Fibroblast of skin of abdomen (primary cell): ENCODE measurements at regions not wholly inside any gene's neighbourhood (a gene's known extent, or its start where the extent isn't known, plus 50 kb on each side); places are given as distances from the start of the nearest gene placed in this dataset.

ENCODE experiments used
- DNase-seq: peaks from one replicate; pipeline ENCODE4 v3.0.0-alpha.2; 2013

GRCh38 chr5:23579566-23579965 is 72.2 kb downstream of the PRDM9 start:
- DNase-seq = no peak

DNA sequence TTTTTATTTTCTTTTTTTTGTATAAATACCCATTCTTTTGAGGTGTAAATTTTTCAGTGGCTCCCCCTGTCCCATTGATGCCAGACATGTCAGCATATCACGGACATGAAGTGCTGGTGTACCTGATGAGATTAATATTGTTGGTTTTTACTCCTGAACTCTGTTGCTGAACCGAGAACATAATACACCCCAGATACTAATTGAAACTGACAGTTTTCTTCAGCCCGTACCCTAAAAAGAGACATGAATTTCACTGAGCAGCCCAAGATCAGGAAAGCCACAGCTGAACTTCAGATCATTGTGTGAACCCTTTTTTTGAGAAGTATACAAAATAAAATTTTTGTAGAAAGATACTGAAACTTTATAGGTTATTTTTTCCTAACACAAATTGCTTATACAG is 75.7 kb downstream of the PRDM9 start:
- no peak for DNase-seq

DNA sequence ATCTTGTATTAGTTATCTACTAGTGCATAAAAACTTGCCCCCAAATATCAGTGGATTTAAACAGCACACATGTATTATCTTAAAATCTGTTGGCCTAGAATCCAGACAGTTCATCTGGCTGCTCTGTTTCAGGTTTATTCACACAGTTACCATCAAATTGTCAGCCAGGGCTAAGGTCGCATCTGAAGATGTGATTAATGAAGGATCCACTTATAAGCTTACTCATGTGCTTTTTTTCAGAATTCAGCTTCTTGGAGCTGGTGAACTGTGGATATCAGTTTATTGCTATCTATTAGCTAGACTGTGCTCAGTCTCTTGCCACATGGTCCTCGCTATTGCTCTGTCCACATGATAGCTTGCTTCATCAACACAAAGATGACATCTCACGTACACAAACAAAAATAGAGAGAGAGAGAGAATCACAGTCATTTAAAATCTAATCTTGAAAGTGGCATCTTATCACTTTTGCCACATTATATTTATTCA is 81.5 kb downstream of the PRDM9 start:
- no peak for DNase-seq

GRCh38 chr5:23591250-23591649 is 83.8 kb downstream of the PRDM9 start:
- DNase-seq = no peak

- DNase-seq = no peak
Measured at GRCh38 chr5:23606927-23607326, 99.5 kb downstream of the PRDM9 start.

DNA sequence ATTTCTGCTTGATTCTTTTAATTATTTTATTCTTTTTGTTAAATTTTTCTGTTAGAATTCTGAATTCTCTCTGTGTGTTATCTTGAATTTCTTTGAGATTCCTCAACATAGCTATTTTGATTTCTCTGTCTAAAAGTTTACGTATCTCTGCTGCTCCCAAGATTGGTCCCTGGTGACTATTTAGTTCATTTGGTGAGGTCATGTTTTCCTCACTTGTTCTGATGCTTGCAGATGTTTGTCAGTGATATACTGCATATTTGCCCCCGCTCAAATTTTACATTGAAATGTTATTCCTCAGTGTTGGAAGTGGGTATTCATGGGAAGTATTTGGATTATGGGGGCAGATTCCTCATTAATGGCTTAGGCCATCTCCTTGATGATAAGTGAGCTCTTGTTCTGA is 105.3 kb downstream of the PRDM9 start:
- DNase-seq = no peak

DNA sequence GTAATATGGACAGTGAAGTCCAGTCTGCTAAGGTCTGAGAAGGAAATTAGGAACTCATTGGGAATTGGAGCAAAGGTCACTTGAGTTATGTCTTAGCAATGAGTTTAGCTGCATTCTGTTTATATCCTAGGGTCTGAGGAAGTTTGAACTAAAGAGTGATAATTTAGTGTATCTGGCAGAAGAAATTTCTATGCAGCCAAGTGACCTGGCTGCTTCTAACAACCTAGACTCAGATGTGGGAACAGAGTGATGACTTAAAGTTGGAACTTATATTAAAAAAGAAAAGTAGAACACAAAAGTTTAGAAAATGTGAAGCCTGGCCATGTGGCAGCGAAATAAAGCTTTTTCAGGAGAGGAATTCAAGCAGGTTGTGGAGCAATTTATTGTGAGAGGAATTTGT is 106.2 kb downstream of the PRDM9 start:
- DNase-seq = no peak

- no peak for DNase-seq
Measured at GRCh38 chr5:23614422-23614821, 107.0 kb downstream of the PRDM9 start.

GRCh38 chr5:23626961-23627360 is 119.6 kb downstream of the PRDM9 start:
- DNase-seq = no peak

GRCh38 chr5:23627976-23628375 is 120.6 kb downstream of the PRDM9 start:
- DNase-seq = no peak

DNA sequence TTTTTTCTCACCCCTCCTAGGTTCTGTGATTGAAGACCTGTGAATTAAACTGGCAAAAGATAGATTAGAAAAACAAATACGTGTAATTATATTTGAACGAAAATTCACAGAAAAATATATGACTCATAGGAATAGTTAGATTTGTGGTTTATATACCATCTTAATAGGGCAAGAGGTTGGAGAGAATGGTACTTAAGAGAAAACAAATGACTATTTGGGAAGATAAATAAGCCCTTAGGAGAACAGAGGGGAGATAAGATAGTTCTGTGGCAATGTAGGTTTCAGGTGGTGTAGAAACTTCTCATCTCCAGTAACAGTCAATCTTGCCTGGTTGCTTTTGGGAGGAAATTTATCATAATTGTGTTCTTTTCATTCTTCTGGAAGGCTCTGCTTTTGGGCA is 122.0 kb downstream of the PRDM9 start:
- DNase-seq = no peak

DNA sequence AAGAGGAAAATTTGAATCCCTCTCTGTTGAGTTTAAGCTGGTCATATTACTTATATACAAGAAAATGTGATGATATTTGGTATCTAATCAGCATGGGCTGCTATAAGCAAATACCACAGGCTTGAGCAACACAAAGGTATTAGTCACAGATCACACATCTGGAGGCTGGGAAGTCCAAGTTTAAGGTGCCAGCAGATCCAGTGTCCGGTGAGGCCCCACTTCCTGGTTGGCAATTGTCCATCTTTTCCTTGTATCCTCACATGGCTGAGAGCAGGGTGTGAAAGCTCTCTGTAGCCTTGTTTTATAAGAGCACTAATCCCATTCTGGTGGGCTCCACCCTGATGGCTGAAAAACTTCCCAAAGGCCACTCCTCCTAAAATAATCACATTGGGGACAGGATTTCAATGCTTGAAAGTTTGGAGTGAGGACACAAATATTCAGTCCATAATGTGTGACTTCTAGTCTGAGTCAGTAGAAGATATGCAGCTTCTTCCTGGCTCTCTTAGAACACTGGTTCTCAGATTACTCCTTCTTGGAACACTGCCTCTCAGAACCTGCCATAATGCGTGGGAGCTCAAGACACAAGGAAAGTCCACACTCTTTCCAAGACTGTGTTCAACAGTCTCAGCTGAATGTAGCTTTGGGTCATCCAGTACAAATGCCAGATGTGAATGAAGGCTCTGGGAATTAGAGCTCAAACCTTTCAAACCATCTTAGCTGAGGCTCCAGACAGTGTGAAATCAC is 124.1 kb downstream of the PRDM9 start:
- DNase-seq = peak; percentile 45

- DNase-seq = no peak
Measured at GRCh38 chr5:23635938-23636337, 128.5 kb downstream of the PRDM9 start.

GRCh38 chr5:23639326-23639725 is 131.9 kb downstream of the PRDM9 start:
- no peak for DNase-seq

GRCh38 chr5:23648656-23649055 is 141.2 kb downstream of the PRDM9 start:
- no peak for DNase-seq

- no peak for DNase-seq
Measured at GRCh38 chr5:23649594-23649993, 142.2 kb downstream of the PRDM9 start.

DNA sequence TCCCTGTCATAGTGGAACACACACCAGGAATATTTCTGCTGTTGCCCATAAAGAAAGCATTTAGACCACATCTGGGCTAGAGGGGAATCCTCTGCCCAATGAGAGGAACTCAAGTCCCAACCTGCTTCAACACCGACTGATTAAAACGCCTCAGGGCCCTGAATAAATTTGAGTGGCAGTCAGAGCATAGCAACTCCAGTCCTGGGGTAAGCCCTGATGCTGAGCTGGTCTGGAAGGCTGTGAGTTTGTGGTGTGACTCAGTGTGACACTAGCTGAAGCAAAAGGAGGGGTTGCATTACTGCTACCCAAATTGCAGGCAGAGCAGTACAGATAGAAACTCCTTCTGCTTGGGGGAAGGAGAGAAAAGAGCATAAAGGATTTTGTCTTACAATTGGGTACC is 148.3 kb downstream of the PRDM9 start:
- DNase-seq = no peak

GRCh38 chr5:23675456-23675855 is 168.0 kb downstream of the PRDM9 start:
- DNase-seq = no peak

DNA sequence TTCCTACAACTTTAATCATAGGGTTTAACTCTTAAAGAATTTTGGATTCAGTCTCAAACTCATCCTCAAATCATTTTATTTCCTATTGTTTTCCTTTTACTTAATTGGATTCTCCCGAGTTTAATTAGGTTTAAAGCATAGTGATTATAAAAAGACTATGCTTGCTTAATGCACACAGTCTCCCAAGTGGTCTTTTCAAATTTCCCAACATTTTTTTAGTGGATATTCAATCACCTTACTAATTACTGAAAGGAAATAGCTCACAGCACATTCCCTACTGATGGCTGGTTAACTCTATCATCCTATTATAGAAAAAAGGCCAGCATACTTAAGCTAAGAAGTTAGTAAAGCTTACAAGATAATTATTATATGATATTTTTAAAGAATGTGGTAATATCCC is 170.6 kb downstream of the PRDM9 start:
- DNase-seq = no peak

- no peak for DNase-seq
Measured at GRCh38 chr5:23684103-23684502, 176.7 kb downstream of the PRDM9 start.

GRCh38 chr5:23703940-23704855 is 196.8 kb downstream of the PRDM9 start:
- no peak for DNase-seq

- DNase-seq = no peak
Measured at GRCh38 chr5:23717486-23717885, 210.1 kb downstream of the PRDM9 start.

DNA sequence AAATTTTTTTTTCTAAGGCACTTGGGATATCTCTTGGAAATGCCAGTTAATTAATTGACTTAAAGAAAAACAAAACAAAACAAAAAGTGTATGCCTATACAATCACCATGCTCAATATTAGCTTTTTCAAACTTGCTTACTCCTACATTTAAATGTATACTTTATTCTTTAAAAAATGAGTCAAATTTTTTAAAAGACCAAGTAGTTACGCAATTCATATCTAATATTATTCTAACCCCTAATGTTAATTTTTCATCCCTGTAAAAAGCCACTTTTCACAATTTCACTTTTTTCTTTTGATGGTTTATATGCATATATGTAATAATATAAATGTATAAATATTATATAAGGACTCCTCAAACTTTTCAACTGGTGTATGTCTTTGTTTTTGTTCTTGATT is 211.2 kb downstream of the PRDM9 start:
- no peak for DNase-seq

- no peak for DNase-seq
Measured at GRCh38 chr5:23721336-23721735, 213.9 kb downstream of the PRDM9 start.
